ENCODE measurements at regions not wholly inside any gene's neighbourhood (a gene's known extent, or its start where the extent isn't known, plus 50 kb on each side); places are given as distances from the start of the nearest gene placed in this dataset.
A peak's percentile ranks its signal among the peaks of the same experiment; 100 is the strongest.

DNA sequence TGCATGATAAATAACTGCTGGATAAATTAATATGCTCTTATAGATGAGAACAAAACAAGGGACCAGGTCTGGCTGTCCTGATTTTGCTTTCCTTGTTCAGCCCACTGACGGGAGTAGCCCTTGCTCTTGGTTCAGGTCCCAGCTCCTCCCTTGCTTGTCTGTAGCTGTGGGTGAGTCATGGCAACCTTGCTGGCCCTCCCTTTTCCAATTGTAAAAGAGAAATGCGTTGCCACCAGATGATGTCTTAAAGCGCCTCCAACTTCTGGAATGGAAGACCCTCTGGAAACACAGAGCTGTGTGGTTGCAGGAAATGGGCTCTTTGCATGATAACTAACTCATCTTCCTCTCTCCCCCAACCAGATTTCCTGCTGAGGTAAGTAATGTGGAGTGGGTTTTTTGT is 171.4 kb downstream of the AASDH start:
- peak; percentile 5 for DNase-seq (ENCODE audit: low read depth)
- no peak overlapping the region for H3K4me3 ChIP-seq (ENCODE audit: low read depth, low read length)
- TF ChIP-seq, protein P1, sequence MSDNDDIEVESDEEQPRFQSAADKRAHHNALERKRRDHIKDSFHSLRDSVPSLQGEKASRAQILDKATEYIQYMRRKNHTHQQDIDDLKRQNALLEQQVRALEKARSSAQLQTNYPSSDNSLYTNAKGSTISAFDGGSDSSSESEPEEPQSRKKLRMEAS (IDR thresholded peaks at IDR 0.05; ENCODE audit: low read depth, low read length), result no peak
- TF ChIP-seq, protein P2, sequence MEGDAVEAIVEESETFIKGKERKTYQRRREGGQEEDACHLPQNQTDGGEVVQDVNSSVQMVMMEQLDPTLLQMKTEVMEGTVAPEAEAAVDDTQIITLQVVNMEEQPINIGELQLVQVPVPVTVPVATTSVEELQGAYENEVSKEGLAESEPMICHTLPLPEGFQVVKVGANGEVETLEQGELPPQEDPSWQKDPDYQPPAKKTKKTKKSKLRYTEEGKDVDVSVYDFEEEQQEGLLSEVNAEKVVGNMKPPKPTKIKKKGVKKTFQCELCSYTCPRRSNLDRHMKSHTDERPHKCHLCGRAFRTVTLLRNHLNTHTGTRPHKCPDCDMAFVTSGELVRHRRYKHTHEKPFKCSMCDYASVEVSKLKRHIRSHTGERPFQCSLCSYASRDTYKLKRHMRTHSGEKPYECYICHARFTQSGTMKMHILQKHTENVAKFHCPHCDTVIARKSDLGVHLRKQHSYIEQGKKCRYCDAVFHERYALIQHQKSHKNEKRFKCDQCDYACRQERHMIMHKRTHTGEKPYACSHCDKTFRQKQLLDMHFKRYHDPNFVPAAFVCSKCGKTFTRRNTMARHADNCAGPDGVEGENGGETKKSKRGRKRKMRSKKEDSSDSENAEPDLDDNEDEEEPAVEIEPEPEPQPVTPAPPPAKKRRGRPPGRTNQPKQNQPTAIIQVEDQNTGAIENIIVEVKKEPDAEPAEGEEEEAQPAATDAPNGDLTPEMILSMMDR (IDR thresholded peaks at IDR 0.05; ENCODE audit: low read depth, low read length), result no peak

DNA sequence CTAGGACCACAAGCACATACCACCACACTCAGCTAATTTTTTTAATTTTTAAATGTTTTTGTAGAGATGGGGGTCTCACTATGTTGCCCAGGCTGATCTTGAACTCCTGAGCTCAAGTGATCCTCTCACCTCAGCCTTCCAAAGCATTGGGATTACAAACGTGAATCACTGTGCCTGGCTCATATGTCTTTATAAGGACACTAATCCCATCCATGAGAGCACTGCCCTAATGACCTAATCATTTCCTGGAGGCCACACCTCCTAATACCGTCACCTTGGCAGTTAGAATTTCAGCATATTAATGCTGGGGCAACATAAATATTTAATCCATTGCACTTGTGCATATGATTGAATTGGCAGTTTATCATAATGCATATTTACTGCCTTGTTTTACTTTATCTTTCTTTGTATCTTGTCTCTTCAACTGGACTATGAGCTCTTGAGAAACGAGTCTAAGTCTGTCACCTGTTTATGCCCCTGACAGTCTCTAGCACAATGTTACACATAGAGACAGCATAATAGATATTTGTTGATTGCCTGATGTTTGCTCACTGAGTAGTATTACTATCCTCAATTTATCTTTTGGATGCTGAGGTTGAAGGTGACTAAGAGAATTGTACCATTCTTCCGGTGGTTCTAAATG is 172.0 kb downstream of the AASDH start:
- H3K4me3 ChIP-seq (ENCODE audit: low read depth, low read length), result no peak overlapping the region
- TF ChIP-seq, protein P1 (IDR thresholded peaks at IDR 0.05; ENCODE audit: low read depth, low read length), result no peak
- no peak for TF ChIP-seq POLR2A (IDR thresholded peaks at IDR 0.05; ENCODE audit: extremely low read depth, insufficient read length)
- TF ChIP-seq MYC (IDR thresholded peaks at IDR 0.05; ENCODE audit: low read depth, low read length), result no peak
- TF ChIP-seq, protein P2 (IDR thresholded peaks at IDR 0.05; ENCODE audit: low read depth, low read length), result no peak
- DNase-seq (ENCODE audit: low read depth), result no peak

DNA sequence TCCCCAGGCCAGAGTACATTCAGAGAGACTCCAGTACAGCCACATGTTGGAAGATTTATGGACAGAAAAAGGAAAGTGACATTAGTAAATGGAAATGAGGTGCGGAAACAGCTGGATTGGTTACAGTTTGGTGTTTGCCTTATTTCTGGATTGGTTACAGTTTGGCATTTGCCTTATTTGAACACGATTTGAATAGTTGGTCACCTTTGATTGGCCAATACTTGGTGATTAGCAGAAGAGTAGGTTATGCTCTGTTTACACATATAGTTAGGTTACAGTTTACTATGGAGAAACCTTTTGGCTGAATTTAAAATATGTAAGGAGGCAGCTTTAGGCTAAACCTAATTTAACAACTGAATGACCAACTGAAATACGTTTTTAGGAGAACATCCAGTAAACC is 173.7 kb downstream of the AASDH start:
- H3K4me3 ChIP-seq (ENCODE audit: low read depth, low read length), result no peak overlapping the region
- DNase-seq (ENCODE audit: low read depth), result no peak
- TF ChIP-seq, protein P2 (IDR thresholded peaks at IDR 0.05; ENCODE audit: low read depth, low read length), result no peak
- TF ChIP-seq MYC (IDR thresholded peaks at IDR 0.05; ENCODE audit: low read depth, low read length) (no peak), POLR2A (IDR thresholded peaks at IDR 0.05; ENCODE audit: extremely low read depth, insufficient read length) (no peak)
- TF ChIP-seq, protein P1 (IDR thresholded peaks at IDR 0.05; ENCODE audit: low read depth, low read length), result no peak

DNA sequence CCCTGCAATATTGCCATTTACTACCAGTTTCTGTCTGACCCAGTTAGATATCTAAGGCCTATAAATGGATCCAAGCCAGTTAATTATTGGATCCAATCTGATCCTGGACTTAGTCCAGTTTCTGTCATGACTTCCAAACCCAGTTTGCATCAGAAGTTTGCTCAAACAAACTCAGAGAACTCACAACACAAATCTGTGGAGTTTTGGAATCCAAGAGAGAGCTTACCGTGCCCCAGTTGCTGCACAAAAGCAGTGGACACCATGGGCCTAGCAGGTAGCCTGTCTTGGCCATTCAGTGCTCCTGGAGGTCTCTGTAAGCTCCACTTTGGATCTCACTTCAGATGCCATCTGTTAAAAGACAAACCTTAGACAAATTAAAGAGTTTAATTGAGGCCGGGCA is 174.5 kb downstream of the AASDH start:
- TF ChIP-seq, protein P1 (IDR thresholded peaks at IDR 0.05; ENCODE audit: low read depth, low read length), result no peak
- no peak for TF ChIP-seq POLR2A (IDR thresholded peaks at IDR 0.05; ENCODE audit: extremely low read depth, insufficient read length)
- TF ChIP-seq MYC (IDR thresholded peaks at IDR 0.05; ENCODE audit: low read depth, low read length), result no peak
- TF ChIP-seq, protein P2 (IDR thresholded peaks at IDR 0.05; ENCODE audit: low read depth, low read length), result no peak
- no peak for DNase-seq (ENCODE audit: low read depth)

DNA sequence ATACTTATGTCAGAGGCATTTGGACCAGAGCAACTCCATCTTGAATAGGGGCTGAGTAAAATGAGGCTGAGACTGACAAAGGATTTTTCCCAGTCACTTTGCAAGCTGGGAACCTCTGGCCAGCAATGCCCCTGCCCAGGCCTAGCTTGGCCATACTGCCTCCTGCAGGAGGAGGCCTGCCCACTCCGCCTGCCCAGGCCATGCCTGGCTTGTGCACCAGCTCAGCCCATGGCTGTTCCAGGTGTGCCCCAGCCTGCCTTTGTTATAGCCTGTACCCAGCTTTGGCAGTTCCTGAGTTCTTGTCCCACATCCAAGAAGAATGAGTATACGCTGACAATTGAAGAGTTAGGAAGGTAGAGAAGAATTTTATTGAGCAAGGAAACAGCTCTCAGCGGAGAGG is 176.1 kb downstream of the AASDH start:
- no peak for DNase-seq (ENCODE audit: low read depth)
- TF ChIP-seq, protein P2 (IDR thresholded peaks at IDR 0.05; ENCODE audit: low read depth, low read length), result no peak
- TF ChIP-seq, protein P1 (IDR thresholded peaks at IDR 0.05; ENCODE audit: low read depth, low read length), result no peak
- TF ChIP-seq MYC (IDR thresholded peaks at IDR 0.05; ENCODE audit: low read depth, low read length), result no peak
- no peak for TF ChIP-seq POLR2A (IDR thresholded peaks at IDR 0.05; ENCODE audit: extremely low read depth, insufficient read length)
- H3K4me3 ChIP-seq (ENCODE audit: low read depth, low read length), result no peak overlapping the region

More for the DNA sequence above, 174.5 kb downstream of the AASDH start:
- no peak overlapping the region for H3K4me3 ChIP-seq (ENCODE audit: low read depth, low read length)
